ENCODE measurements at regions not wholly inside any gene's neighbourhood (a gene's known extent, or its start where the extent isn't known, plus 50 kb on each side); places are given as distances from the start of the nearest gene placed in this dataset.

GRCh38 chr5:94081088-94081487 lies 339.7 kb upstream of the POU5F2 start:
- Histone ChIP-seq H3K36me3 (ENCODE audit: control insufficient read depth, insufficient read depth, low read length) (no peaks in the 10 kb centered on the region), H3K4me3 (replicated peaks; ENCODE audit: low read depth, low read length) (no peak overlapping the region), H3K27me3 (replicated peaks; ENCODE audit: control insufficient read depth, insufficient read depth, low read length) (no peaks in the 10 kb centered on the region)
- no peak for TF ChIP-seq CTCF (IDR thresholded peaks at IDR 0.05; ENCODE audit: insufficient read depth, low read length, poor library complexity, severe bottlenecking)
- no peak for DNase-seq (ENCODE audit: extremely low read depth, insufficient read length)

- no peaks in the 10 kb centered on the region for H3K27me3 ChIP-seq (replicated peaks; ENCODE audit: control insufficient read depth, insufficient read depth, low read length)
- TF ChIP-seq CTCF (IDR thresholded peaks at IDR 0.05; ENCODE audit: insufficient read depth, low read length, poor library complexity, severe bottlenecking) = no peak
- no peak overlapping the region for H3K4me3 ChIP-seq (replicated peaks; ENCODE audit: low read depth, low read length)
- DNase-seq (ENCODE audit: extremely low read depth, insufficient read length) = no peak
- no peaks in the 10 kb centered on the region for H3K36me3 ChIP-seq (ENCODE audit: control insufficient read depth, insufficient read depth, low read length)
These were observed 339.0 kb upstream of the POU5F2 start for GRCh38 chr5:94080390-94080789.

GRCh38 chr5:94072116-94072515 lies 330.7 kb upstream of the POU5F2 start:
- no peak for TF ChIP-seq CTCF (IDR thresholded peaks at IDR 0.05; ENCODE audit: insufficient read depth, low read length, poor library complexity, severe bottlenecking)
- Histone ChIP-seq H3K4me3 (replicated peaks; ENCODE audit: low read depth, low read length) (no peak overlapping the region), H3K36me3 (ENCODE audit: control insufficient read depth, insufficient read depth, low read length) (no peaks in the 10 kb centered on the region), H3K27me3 (replicated peaks; ENCODE audit: control insufficient read depth, insufficient read depth, low read length) (no peaks in the 10 kb centered on the region)
- no peak for DNase-seq (ENCODE audit: extremely low read depth, insufficient read length)

DNA sequence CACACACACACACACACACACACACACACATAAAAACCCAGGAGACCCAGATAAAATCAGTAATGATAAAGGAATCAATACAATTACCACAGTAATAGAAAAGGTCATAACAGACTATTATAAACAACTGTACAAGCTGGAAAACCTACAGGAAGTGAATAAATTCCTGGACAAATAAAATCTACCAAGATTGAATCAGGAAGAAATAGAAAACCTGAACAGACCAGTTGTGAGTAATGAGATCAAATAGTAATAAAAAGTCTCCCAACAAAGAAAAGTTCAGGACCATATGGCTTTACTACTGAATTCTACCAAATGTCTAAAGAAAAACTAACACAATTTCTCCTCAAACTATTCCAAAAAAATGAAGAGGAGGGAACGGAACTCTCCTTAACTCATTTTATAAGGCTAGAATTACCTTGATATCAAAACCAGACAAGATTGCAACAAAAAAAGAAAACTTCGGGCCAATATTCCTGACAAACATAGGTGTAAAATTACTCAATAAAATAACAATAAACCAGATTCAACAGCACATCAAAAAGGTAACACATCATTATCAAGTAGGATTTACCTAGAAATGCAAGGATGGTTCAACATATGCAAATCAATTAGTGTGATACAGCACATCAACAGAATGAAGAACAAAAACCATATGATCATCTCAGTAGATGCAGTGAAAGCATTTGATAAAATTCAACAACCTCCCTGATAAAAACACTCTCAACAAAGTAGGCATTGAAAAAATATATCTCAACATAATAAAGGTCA lies 325.2 kb upstream of the POU5F2 start:
- Histone ChIP-seq H3K4me3 (replicated peaks; ENCODE audit: low read depth, low read length) (no peak overlapping the region), H3K27me3 (replicated peaks; ENCODE audit: control insufficient read depth, insufficient read depth, low read length) (no peaks in the 10 kb centered on the region), H3K36me3 (ENCODE audit: control insufficient read depth, insufficient read depth, low read length) (no peaks in the 10 kb centered on the region)
- TF ChIP-seq CTCF (IDR thresholded peaks at IDR 0.05; ENCODE audit: insufficient read depth, low read length, poor library complexity, severe bottlenecking) = no peak
- no peak for DNase-seq (ENCODE audit: extremely low read depth, insufficient read length)

GRCh38 chr5:94064025-94064424 lies 322.6 kb upstream of the POU5F2 start:
- DNase-seq (ENCODE audit: extremely low read depth, insufficient read length) = no peak
- Histone ChIP-seq H3K27me3 (replicated peaks; ENCODE audit: control insufficient read depth, insufficient read depth, low read length) (no peaks in the 10 kb centered on the region), H3K36me3 (ENCODE audit: control insufficient read depth, insufficient read depth, low read length) (no peaks in the 10 kb centered on the region), H3K4me3 (replicated peaks; ENCODE audit: low read depth, low read length) (no peak overlapping the region)
- no peak for TF ChIP-seq CTCF (IDR thresholded peaks at IDR 0.05; ENCODE audit: insufficient read depth, low read length, poor library complexity, severe bottlenecking)
